ENCODE measurements at regions not wholly inside any gene's neighbourhood (a gene's known extent, or its start where the extent isn't known, plus 50 kb on each side); places are given as distances from the start of the nearest gene placed in this dataset.

DNA sequence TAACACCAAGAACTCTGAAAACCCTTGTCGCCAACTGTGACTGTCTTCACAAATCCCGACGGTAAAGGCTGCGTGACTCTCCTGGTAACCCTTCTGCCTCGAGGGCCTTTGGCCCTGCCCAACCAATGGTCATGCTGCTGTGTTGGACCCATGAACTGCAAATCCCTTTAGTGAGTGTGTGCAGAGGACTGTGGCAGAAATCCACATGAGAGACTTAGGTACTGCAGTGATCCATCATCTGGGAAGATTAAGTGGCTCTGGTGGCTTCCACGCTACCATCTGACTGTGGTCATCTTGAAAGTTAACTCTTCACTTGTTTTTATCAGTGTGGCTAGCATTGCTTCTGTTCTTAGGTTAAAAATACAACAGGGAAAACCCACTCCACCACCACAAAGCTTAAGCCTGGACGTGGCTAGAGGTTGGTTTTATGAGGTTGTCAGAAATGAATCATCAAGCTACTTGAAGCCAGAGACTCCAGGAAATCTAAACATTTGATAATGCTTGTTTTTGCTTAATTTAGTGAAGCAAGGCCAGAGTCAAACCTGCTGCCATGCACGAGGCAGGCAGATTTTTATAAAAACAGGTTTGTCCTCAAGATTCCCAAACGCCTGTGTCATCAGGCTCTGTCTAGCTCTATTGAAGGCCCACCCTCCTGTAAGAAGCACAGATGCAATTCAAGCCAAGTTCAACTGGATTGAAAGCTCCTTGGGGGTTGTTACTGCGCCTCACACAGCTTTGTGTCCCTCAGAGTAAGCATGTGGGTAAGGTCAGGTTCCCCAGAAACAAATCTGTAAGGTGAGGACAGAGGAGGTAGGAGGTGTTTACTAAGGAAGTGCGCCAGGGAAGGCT lies 52.7 kb upstream of the ERCC6L2 start:
- Histone ChIP-seq H3K4me1 (ENCODE audit: control insufficient read depth in 1 of 2, insufficient read depth in 2 of 2, low read length in 2 of 2) (no peaks in the 10 kb centered on the region), H3K4me3 (ENCODE audit: low read depth in 1 of 2, low read length in 2 of 2) (no peak overlapping the region), H3K9me3 (ENCODE audit: control insufficient read depth in 1 of 2, low read length in 2 of 2) (no peaks in the 10 kb centered on the region), H3K27me3 (ENCODE audit: low read depth, low read length) (no peaks in the 10 kb centered on the region), H3K36me3 (ENCODE audit: control insufficient read depth in 1 of 2, insufficient read depth in 2 of 2, low read length in 2 of 2) (no peaks in the 10 kb centered on the region), H3K27ac (ENCODE audit: low read length) (no peak overlapping the region)

DNA sequence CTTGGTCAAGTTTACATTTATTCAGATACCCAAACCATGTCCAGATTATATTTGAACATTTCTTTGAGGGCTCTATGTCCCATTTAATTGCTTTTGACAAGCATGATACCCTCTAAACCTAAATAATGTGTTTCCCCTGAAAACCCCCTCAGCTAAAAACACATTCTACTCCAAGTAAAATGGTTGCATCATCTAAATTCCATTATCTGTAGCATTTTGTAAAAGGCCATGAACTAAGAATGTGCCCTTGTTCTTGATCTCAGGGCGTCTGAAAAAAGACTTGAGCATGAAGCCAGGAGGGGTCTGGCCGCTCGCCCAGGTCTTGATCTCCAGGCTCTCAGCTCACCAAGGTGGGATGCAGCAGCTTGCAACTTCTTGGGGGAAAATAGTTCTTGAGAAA lies 53.5 kb upstream of the ERCC6L2 start:
- Histone ChIP-seq H3K4me3 (ENCODE audit: low read depth in 1 of 2, low read length in 2 of 2) (no peak overlapping the region), H3K9me3 (ENCODE audit: control insufficient read depth in 1 of 2, low read length in 2 of 2) (no peaks in the 10 kb centered on the region), H3K27me3 (ENCODE audit: low read depth, low read length) (no peaks in the 10 kb centered on the region), H3K36me3 (ENCODE audit: control insufficient read depth in 1 of 2, insufficient read depth in 2 of 2, low read length in 2 of 2) (no peaks in the 10 kb centered on the region), H3K27ac (ENCODE audit: low read length) (no peak overlapping the region), H3K4me1 (ENCODE audit: control insufficient read depth in 1 of 2, insufficient read depth in 2 of 2, low read length in 2 of 2) (no peaks in the 10 kb centered on the region)

GRCh38 chr9:95820074-95820473 lies 55.4 kb upstream of the ERCC6L2 start:
- no peaks in the 10 kb centered on the region for H3K27me3 ChIP-seq (ENCODE audit: low read depth, low read length)
- H3K36me3 ChIP-seq (ENCODE audit: control insufficient read depth in 1 of 2, insufficient read depth in 2 of 2, low read length in 2 of 2), result no peaks in the 10 kb centered on the region
- no peak overlapping the region for H3K4me3 ChIP-seq (ENCODE audit: low read depth in 1 of 2, low read length in 2 of 2)
- no peaks in the 10 kb centered on the region for H3K4me1 ChIP-seq (ENCODE audit: control insufficient read depth in 1 of 2, insufficient read depth in 2 of 2, low read length in 2 of 2)
- no peaks in the 10 kb centered on the region for H3K9me3 ChIP-seq (ENCODE audit: control insufficient read depth in 1 of 2, low read length in 2 of 2)
- no peak overlapping the region for H3K27ac ChIP-seq (ENCODE audit: low read length)

DNA sequence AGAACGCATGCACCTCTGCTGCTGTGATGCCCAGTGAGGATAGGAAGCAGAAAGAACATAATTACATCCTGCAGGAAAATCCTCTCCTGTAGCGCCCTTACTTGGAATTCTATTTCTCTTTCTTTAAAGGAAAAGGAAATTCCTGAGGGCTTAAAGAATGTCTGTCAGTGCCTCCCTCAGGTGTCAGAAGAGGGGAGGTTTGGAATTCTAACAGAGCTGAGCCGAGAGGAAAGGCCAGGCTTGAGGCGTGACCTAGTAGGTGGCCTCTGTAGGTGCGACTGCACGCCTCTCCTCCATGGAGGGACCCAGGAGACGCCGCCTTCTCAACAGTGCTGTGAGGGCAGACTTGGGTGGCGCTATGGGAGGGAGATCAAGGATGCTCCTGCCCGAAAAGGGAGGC lies 55.9 kb upstream of the ERCC6L2 start:
- Histone ChIP-seq H3K4me3 (ENCODE audit: low read depth in 1 of 2, low read length in 2 of 2) (no peak overlapping the region), H3K4me1 (ENCODE audit: control insufficient read depth in 1 of 2, insufficient read depth in 2 of 2, low read length in 2 of 2) (no peaks in the 10 kb centered on the region), H3K27ac (ENCODE audit: low read length) (no peak overlapping the region), H3K9me3 (ENCODE audit: control insufficient read depth in 1 of 2, low read length in 2 of 2) (no peaks in the 10 kb centered on the region), H3K27me3 (ENCODE audit: low read depth, low read length) (no peaks in the 10 kb centered on the region), H3K36me3 (ENCODE audit: control insufficient read depth in 1 of 2, insufficient read depth in 2 of 2, low read length in 2 of 2) (no peaks in the 10 kb centered on the region)

- H3K4me3 ChIP-seq (ENCODE audit: low read depth in 1 of 2, low read length in 2 of 2), result no peak overlapping the region
- H3K4me1 ChIP-seq (ENCODE audit: control insufficient read depth in 1 of 2, insufficient read depth in 2 of 2, low read length in 2 of 2), result no peaks in the 10 kb centered on the region
- no peaks in the 10 kb centered on the region for H3K27me3 ChIP-seq (ENCODE audit: low read depth, low read length)
- H3K36me3 ChIP-seq (ENCODE audit: control insufficient read depth in 1 of 2, insufficient read depth in 2 of 2, low read length in 2 of 2), result no peaks in the 10 kb centered on the region
- H3K27ac ChIP-seq (ENCODE audit: low read length), result no peak overlapping the region
- no peaks in the 10 kb centered on the region for H3K9me3 ChIP-seq (ENCODE audit: control insufficient read depth in 1 of 2, low read length in 2 of 2)
These were observed 58.3 kb upstream of the ERCC6L2 start for GRCh38 chr9:95817205-95817604.

DNA sequence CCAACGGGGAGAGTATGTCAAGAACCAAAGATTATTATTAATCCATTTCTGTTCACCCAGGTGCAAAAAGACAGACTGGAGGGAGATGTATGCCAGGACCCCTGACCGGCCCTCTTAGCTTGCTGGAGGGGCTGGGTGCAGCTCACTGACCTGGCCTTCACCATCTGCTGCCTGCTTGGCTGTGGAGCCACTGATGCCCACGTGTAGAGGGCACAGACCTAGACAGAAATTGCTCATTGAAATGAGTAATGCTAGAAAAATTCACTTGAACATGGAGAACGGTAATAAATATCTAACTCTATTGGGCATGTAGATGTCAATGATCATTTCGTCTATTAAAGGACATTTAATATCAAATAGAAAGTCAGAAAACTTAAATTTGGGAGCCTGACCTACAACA lies 58.8 kb upstream of the ERCC6L2 start:
- no peak overlapping the region for H3K27ac ChIP-seq (ENCODE audit: low read length)

GRCh38 chr9:95815961-95816360 lies 59.5 kb upstream of the ERCC6L2 start:
- Histone ChIP-seq H3K9me3 (ENCODE audit: control insufficient read depth in 1 of 2, low read length in 2 of 2) (no peaks in the 10 kb centered on the region), H3K27ac (ENCODE audit: low read length) (no peak overlapping the region), H3K36me3 (ENCODE audit: control insufficient read depth in 1 of 2, insufficient read depth in 2 of 2, low read length in 2 of 2) (no peaks in the 10 kb centered on the region), H3K4me3 (ENCODE audit: low read depth in 1 of 2, low read length in 2 of 2) (no peak overlapping the region), H3K4me1 (ENCODE audit: control insufficient read depth in 1 of 2, insufficient read depth in 2 of 2, low read length in 2 of 2) (no peaks in the 10 kb centered on the region), H3K27me3 (ENCODE audit: low read depth, low read length) (no peaks in the 10 kb centered on the region)

More for the DNA sequence above, 58.8 kb upstream of the ERCC6L2 start:
- Histone ChIP-seq H3K4me1 (ENCODE audit: control insufficient read depth in 1 of 2, insufficient read depth in 2 of 2, low read length in 2 of 2) (no peaks in the 10 kb centered on the region), H3K36me3 (ENCODE audit: control insufficient read depth in 1 of 2, insufficient read depth in 2 of 2, low read length in 2 of 2) (no peaks in the 10 kb centered on the region), H3K9me3 (ENCODE audit: control insufficient read depth in 1 of 2, low read length in 2 of 2) (no peaks in the 10 kb centered on the region), H3K4me3 (ENCODE audit: low read depth in 1 of 2, low read length in 2 of 2) (no peak overlapping the region), H3K27me3 (ENCODE audit: low read depth, low read length) (no peaks in the 10 kb centered on the region)

DNA sequence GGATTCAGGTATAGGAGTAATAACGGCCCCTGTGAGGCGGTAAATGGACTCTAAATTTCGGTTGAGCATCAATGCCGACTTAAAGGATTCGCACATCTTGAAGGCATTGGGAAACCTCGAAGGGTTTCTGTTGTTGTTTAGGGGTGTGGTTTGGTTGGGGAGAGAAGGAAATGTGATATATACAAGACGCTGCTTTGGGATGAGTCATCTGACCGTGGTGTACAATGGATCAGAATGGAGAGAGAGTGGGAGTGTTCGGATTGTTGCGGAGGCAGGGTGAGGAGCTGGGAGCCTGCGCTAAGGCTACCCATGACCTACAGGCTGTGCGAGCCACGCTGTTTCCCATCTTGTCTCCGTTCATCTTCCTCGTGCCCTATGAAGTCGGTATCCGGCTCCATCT lies 60.4 kb upstream of the ERCC6L2 start:
- H3K36me3 ChIP-seq (ENCODE audit: control insufficient read depth in 1 of 2, insufficient read depth in 2 of 2, low read length in 2 of 2), result no peaks in the 10 kb centered on the region
- H3K27ac ChIP-seq (ENCODE audit: low read length), result no peak overlapping the region
- H3K27me3 ChIP-seq (ENCODE audit: low read depth, low read length), result no peaks in the 10 kb centered on the region
- H3K4me3 ChIP-seq (ENCODE audit: low read depth in 1 of 2, low read length in 2 of 2), result no peak overlapping the region
- no peaks in the 10 kb centered on the region for H3K9me3 ChIP-seq (ENCODE audit: control insufficient read depth in 1 of 2, low read length in 2 of 2)
- no peaks in the 10 kb centered on the region for H3K4me1 ChIP-seq (ENCODE audit: control insufficient read depth in 1 of 2, insufficient read depth in 2 of 2, low read length in 2 of 2)

- Histone ChIP-seq H3K4me3 (ENCODE audit: low read depth in 1 of 2, low read length in 2 of 2) (no peak overlapping the region), H3K4me1 (ENCODE audit: control insufficient read depth in 1 of 2, insufficient read depth in 2 of 2, low read length in 2 of 2) (no peaks in the 10 kb centered on the region), H3K27ac (ENCODE audit: low read length) (no peak overlapping the region), H3K9me3 (ENCODE audit: control insufficient read depth in 1 of 2, low read length in 2 of 2) (no peaks in the 10 kb centered on the region), H3K36me3 (ENCODE audit: control insufficient read depth in 1 of 2, insufficient read depth in 2 of 2, low read length in 2 of 2) (no peaks in the 10 kb centered on the region), H3K27me3 (ENCODE audit: low read depth, low read length) (no peaks in the 10 kb centered on the region)
These were observed 61.6 kb upstream of the ERCC6L2 start for GRCh38 chr9:95813923-95814322.

GRCh38 chr9:95810814-95811213 lies 64.7 kb upstream of the ERCC6L2 start:
- Histone ChIP-seq H3K4me1 (ENCODE audit: control insufficient read depth in 1 of 2, insufficient read depth in 2 of 2, low read length in 2 of 2) (peaks cover 0 to 16% of the 10 kb centered on the region in 2 donors), H3K27me3 (ENCODE audit: low read depth, low read length) (no peaks in the 10 kb centered on the region), H3K36me3 (ENCODE audit: control insufficient read depth in 1 of 2, insufficient read depth in 2 of 2, low read length in 2 of 2) (no peaks in the 10 kb centered on the region), H3K9me3 (ENCODE audit: control insufficient read depth in 1 of 2, low read length in 2 of 2) (no peaks in the 10 kb centered on the region), H3K27ac (ENCODE audit: low read length) (no peak overlapping the region), H3K4me3 (ENCODE audit: low read depth in 1 of 2, low read length in 2 of 2) (no peak overlapping the region)

- no peaks in the 10 kb centered on the region for H3K36me3 ChIP-seq (ENCODE audit: control insufficient read depth in 1 of 2, insufficient read depth in 2 of 2, low read length in 2 of 2)
- H3K4me1 ChIP-seq (ENCODE audit: control insufficient read depth in 1 of 2, insufficient read depth in 2 of 2, low read length in 2 of 2), result peaks cover 0 to 16% of the 10 kb centered on the region in 2 donors
- H3K4me3 ChIP-seq (ENCODE audit: low read depth in 1 of 2, low read length in 2 of 2), result no peak overlapping the region
- no peaks in the 10 kb centered on the region for H3K9me3 ChIP-seq (ENCODE audit: control insufficient read depth in 1 of 2, low read length in 2 of 2)
- no peaks in the 10 kb centered on the region for H3K27me3 ChIP-seq (ENCODE audit: low read depth, low read length)
- no peak overlapping the region for H3K27ac ChIP-seq (ENCODE audit: low read length)
These were observed 65.4 kb upstream of the ERCC6L2 start for GRCh38 chr9:95810133-95810532.

DNA sequence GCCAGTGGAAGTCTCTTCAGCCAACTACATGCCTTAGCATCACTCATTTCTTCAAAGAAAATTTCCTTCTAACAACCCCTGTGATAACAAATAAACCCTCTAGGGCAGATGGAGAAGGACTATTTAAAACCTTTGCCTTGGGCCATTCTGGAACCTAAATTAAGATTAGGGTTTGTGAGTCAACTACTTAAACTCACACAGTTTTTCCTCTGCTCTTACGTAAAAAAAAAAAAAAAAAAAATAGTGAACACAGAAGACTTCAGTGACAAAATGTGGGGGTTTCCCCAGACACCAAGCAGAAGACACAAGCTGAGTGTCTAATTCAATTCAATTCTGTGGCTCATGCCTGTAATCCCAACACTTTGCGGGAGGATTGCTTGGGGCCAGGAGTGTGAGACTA lies 65.8 kb upstream of the ERCC6L2 start:
- Histone ChIP-seq H3K4me3 (ENCODE audit: low read depth in 1 of 2, low read length in 2 of 2) (no peak overlapping the region), H3K4me1 (ENCODE audit: control insufficient read depth in 1 of 2, insufficient read depth in 2 of 2, low read length in 2 of 2) (peaks cover 0 to 16% of the 10 kb centered on the region in 2 donors), H3K9me3 (ENCODE audit: control insufficient read depth in 1 of 2, low read length in 2 of 2) (no peaks in the 10 kb centered on the region), H3K27ac (ENCODE audit: low read length) (no peak overlapping the region), H3K27me3 (ENCODE audit: low read depth, low read length) (no peaks in the 10 kb centered on the region), H3K36me3 (ENCODE audit: control insufficient read depth in 1 of 2, insufficient read depth in 2 of 2, low read length in 2 of 2) (no peaks in the 10 kb centered on the region)
